Upper lobe of right lung (tissue), 1 donor: ENCODE measurements at regions not wholly inside any gene's neighbourhood (a gene's known extent, or its start where the extent isn't known, plus 50 kb on each side); places are given as distances from the start of the nearest gene placed in this dataset.
A peak's percentile ranks its signal among the peaks of the same experiment; 100 is the strongest.

ENCODE experiments used
- ATAC-seq: fragments of 200-7000 bp; cut with Tn5 transposase; one replicate; pipeline ENCODE4 v1.9.1; 2020; ENCODE audit warnings: mild to moderate bottlenecking, moderate library complexity
- DNase-seq: peaks from one replicate; pipeline ENCODE4 v3.0.0-alpha.2; 2020
- H3K27ac ChIP-seq: fragments of 200-600 bp; one replicate; pipeline ENCODE4 v1.8.0; 2022
- H3K27me3 ChIP-seq: fragments of 200-600 bp; one replicate; pipeline ENCODE4 v1.8.0; 2022; ENCODE audit warnings: mild to moderate bottlenecking
- H3K36me3 ChIP-seq: fragments of 200-600 bp; one replicate; pipeline ENCODE4 v1.8.0; 2022
- H3K4me1 ChIP-seq: fragments of 200-600 bp; one replicate; pipeline ENCODE4 v1.8.0; 2022
- H3K4me3 ChIP-seq: fragments of 200-600 bp; one replicate; pipeline ENCODE4 v1.8.0; 2022; ENCODE audit warnings: mild to moderate bottlenecking
- H3K9me3 ChIP-seq: fragments of 200-600 bp; one replicate; pipeline ENCODE4 v1.8.0; 2022
- intact Hi-C: fragments of 100-400 bp; cut with DNase I; formaldehyde crosslinking; loops from one replicate; pipeline ENCODE4 v1.11.0; 2022
- TF ChIP-seq, protein P1 (sequence below): fragments of 200-600 bp; IDR thresholded peaks from one replicate; pipeline ENCODE4 v1.8.0; 2022; ENCODE audit warnings: antibody characterized with exemption
- donor health status: DM: no; HTN: yes; CAD: no; lungs with severe emphysema.

DNA sequence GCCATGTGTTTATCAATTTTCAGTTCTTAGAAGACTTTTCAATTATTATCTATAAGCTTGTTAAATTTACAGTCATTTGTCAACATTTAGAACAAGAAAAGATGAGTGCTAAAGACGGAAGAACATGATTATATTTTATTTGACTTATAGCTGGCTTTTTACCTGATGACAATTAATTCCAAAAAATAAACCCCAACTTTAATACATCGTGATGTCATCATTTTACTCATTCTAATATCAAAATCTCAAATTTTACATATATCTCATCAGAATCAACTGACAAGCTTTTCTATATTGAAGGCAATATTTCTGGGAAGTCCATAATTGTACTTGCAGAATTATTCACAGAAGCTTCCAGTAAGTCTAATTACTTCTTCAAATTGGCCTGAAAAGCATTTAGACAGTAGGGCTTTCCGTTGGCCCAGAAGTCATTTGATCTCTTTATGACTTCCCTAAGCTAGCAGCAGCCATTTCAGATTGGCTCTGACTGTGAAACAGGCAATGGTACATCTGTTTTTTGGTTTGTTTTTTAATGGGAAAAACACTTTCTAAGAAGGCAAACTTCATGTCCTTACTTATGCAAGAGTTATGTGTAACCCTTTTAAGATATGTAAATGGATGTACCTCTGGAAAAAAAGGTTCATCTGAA lies 234.7 kb upstream of the PLSCR5 start:
- DNase-seq (no peak), ATAC-seq (no peak)
- Histone ChIP-seq H3K4me3 (no peak overlapping the region), H3K4me1 (no peaks in the 10 kb centered on the region), H3K27me3 (no peaks in the 10 kb centered on the region), H3K27ac (no peak overlapping the region), H3K36me3 (no peaks in the 10 kb centered on the region), H3K9me3 (no peaks in the 10 kb centered on the region)
- TF ChIP-seq, protein P1, sequence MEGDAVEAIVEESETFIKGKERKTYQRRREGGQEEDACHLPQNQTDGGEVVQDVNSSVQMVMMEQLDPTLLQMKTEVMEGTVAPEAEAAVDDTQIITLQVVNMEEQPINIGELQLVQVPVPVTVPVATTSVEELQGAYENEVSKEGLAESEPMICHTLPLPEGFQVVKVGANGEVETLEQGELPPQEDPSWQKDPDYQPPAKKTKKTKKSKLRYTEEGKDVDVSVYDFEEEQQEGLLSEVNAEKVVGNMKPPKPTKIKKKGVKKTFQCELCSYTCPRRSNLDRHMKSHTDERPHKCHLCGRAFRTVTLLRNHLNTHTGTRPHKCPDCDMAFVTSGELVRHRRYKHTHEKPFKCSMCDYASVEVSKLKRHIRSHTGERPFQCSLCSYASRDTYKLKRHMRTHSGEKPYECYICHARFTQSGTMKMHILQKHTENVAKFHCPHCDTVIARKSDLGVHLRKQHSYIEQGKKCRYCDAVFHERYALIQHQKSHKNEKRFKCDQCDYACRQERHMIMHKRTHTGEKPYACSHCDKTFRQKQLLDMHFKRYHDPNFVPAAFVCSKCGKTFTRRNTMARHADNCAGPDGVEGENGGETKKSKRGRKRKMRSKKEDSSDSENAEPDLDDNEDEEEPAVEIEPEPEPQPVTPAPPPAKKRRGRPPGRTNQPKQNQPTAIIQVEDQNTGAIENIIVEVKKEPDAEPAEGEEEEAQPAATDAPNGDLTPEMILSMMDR, result no peak
- intact Hi-C loops, result no loop called here

DNA sequence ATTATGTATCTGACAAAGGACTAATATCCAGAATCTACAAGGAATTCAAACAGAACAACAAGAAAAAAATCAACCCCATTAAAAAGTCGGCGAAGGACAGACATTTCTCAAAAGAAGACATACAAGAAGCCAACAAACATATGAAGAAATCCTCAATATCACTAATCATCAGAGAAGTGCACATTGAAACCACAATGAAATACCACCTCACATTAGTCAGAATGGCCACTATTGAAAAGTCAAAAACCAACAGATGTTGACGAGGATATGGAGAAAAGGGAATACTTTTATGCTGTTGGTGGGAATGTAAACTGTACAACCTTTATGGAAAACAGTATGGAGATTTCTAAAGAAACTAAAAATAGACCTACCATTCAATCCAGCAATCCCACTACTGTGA lies 233.1 kb upstream of the PLSCR5 start:
- TF ChIP-seq, protein P1, result no peak
- Histone ChIP-seq H3K4me3 (no peak overlapping the region), H3K36me3 (no peaks in the 10 kb centered on the region), H3K27me3 (no peaks in the 10 kb centered on the region), H3K4me1 (no peaks in the 10 kb centered on the region), H3K27ac (no peak overlapping the region), H3K9me3 (no peaks in the 10 kb centered on the region)
- DNase-seq, result no peak
- ATAC-seq, result no peak
- intact Hi-C loops, result no loop called here

DNA sequence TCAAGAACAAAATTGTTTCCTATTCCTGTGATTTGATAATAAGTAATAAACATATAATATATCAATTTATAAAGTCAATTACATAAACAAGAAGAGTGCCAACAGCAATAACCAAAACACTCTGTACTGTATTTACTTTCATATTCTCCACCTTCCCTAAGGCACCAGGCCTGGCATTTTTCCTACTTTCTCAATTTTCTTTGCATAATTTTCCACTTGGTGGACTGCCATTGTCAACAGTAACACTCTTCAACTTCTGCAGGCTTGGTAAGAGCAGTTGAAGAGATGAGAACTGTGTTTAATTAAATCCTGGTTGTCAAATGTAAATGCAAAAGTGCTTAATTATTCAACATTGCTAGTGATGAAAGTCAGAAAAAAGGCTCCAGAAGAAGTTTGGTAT lies 229.8 kb upstream of the PLSCR5 start:
- TF ChIP-seq, protein P1, result no peak
- peak; percentile 67 for ATAC-seq

DNA sequence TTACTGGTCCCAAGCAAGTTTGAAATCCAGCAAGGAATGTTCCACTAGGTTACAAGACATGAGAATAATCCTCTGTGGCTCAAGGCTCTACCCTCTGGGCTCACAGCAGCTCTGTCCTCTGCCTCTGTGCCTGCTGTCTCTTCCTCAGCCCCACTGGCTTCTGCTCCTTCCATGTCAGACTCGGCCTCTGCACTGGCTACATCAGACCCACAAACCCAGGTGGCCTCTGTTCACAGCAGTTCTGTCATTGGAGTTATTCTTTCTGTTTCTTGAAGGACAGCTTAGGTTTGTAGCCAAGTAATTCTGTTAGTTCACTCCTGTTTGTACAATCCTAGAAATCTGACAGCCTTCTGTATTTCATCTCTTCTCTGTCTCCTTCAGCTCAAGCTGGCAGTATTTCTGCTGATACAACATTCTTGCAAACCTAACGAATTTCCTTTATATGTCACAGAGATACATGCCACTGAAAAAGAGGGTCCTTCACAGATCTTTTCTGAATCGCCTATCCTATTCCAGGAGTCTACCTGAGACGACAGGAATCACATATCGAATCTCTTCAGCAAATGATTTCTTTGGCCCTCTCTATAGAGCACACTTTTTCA lies 227.8 kb upstream of the PLSCR5 start:
- H3K4me3 ChIP-seq, result no peak overlapping the region
- H3K4me1 ChIP-seq, result no peaks in the 10 kb centered on the region
- intact Hi-C loops, result no loop called here
- DNase-seq (no peak), ATAC-seq (peak; percentile 43)
- TF ChIP-seq, protein P1, result no peak
- no peaks in the 10 kb centered on the region for H3K9me3 ChIP-seq
- no peaks in the 10 kb centered on the region for H3K27me3 ChIP-seq
- no peak overlapping the region for H3K27ac ChIP-seq
- H3K36me3 ChIP-seq, result no peaks in the 10 kb centered on the region

More for the DNA sequence above, 229.8 kb upstream of the PLSCR5 start:
- H3K27ac ChIP-seq, result no peak overlapping the region
- H3K36me3 ChIP-seq, result no peaks in the 10 kb centered on the region
- H3K27me3 ChIP-seq, result no peaks in the 10 kb centered on the region
- intact Hi-C loops, result no loop called here
- DNase-seq, result no peak
- no peaks in the 10 kb centered on the region for H3K4me1 ChIP-seq
- H3K9me3 ChIP-seq, result no peaks in the 10 kb centered on the region
- H3K4me3 ChIP-seq, result no peak overlapping the region

DNA sequence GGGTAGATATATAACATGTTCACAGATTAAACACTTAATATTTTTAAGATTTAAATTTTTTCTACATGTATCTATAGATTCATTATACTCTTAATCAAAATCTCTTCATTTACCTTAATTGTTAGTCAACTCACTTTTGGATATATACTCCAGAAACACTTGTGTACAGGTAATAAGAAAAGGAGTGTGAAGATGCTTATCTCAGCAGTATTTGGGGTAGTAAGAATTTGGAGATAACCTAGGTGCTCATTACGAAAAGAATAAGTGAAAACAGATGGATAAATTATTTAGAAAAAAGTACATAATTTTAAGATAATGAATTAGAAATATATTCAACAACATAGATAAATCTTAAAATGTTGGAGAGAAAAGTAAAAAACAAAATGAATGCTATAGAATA lies 226.5 kb upstream of the PLSCR5 start:
- ATAC-seq, result no peak
- H3K27me3 ChIP-seq, result no peaks in the 10 kb centered on the region
- no peak for DNase-seq
- TF ChIP-seq, protein P1, result no peak
- H3K27ac ChIP-seq, result no peak overlapping the region
- no peaks in the 10 kb centered on the region for H3K4me1 ChIP-seq
- H3K9me3 ChIP-seq, result no peaks in the 10 kb centered on the region
- intact Hi-C loops, result no loop called here
- no peaks in the 10 kb centered on the region for H3K36me3 ChIP-seq
- no peak overlapping the region for H3K4me3 ChIP-seq
